D721Med (cell line): ENCODE measurements at regions not wholly inside any gene's neighbourhood (a gene's known extent, or its start where the extent isn't known, plus 50 kb on each side); places are given as distances from the start of the nearest gene placed in this dataset.

Experiments
- DNase-seq: peaks from one replicate; pipeline ENCODE4 v3.0.0; 2011; ENCODE audit warnings: low spot score; ENCODE audit not compliant: insufficient read length
- FAIRE-seq: peaks from 2 replicates; lab custom pipeline; 2011; peaks lifted over from hg19 to GRCh38; lab: Jason Lieb, UNC
- CTCF ChIP-seq: IDR thresholded peaks from 2 replicates; pipeline ENCODE4 v1.5.1; 2012; ENCODE audit warnings: mild to moderate bottlenecking, control low read depth; ENCODE audit not compliant: insufficient read depth; ENCODE audit errors: missing control alignments

GRCh38 chr2:237269138-237269875 lies 144.7 kb downstream of the COL6A3 start:
- no peak for FAIRE-seq
- DNase-seq: no peak
- TF ChIP-seq CTCF: no peak

GRCh38 chr2:237270520-237270919 lies 143.4 kb downstream of the COL6A3 start:
- no peak for FAIRE-seq
- DNase-seq: no peak

GRCh38 chr2:237271698-237272652 lies 142.0 kb downstream of the COL6A3 start:
- no peak for DNase-seq

More at GRCh38 chr2:237270520-237270919, 143.4 kb downstream of the COL6A3 start:
- TF ChIP-seq CTCF: no peak

More at GRCh38 chr2:237271698-237272652, 142.0 kb downstream of the COL6A3 start:
- no peak for TF ChIP-seq CTCF
- FAIRE-seq: no peak
